Osteocyte (in vitro differentiated cells): ENCODE measurements at regions not wholly inside any gene's neighbourhood (a gene's known extent, or its start where the extent isn't known, plus 50 kb on each side); places are given as distances from the start of the nearest gene placed in this dataset.
"Not testable (repeated sequence)": the region's sequence is repeated elsewhere in the genome, so short reads cannot be mapped to it uniquely, and the experiment has no call there.

Source experiments
- DNase-seq: peaks from one replicate; pipeline ENCODE4 v3.0.0; 2021; ENCODE audit warnings: mixed read lengths; ENCODE audit not compliant: unreplicated experiment; ENCODE audit errors: extremely low spot score
- H3K27ac Mint-ChIP-seq: one replicate; pipeline ENCODE4 v1.8.0; 2021; ENCODE audit warnings: mild to moderate bottlenecking, mixed read lengths; ENCODE audit not compliant: unreplicated experiment
- H3K27me3 Mint-ChIP-seq: one replicate; pipeline ENCODE4 v1.8.0; 2021; ENCODE audit warnings: mixed read lengths; ENCODE audit not compliant: unreplicated experiment
- H3K36me3 Mint-ChIP-seq: one replicate; pipeline ENCODE4 v1.8.0; 2021; ENCODE audit warnings: mixed read lengths; ENCODE audit not compliant: unreplicated experiment
- H3K4me1 Mint-ChIP-seq: one replicate; pipeline ENCODE4 v1.8.0; 2021; ENCODE audit warnings: mixed read lengths; ENCODE audit not compliant: unreplicated experiment
- H3K4me3 Mint-ChIP-seq: one replicate; pipeline ENCODE4 v1.8.0; 2021; ENCODE audit warnings: mild to moderate bottlenecking, moderate library complexity, mixed read lengths; ENCODE audit not compliant: unreplicated experiment
- H3K9me3 Mint-ChIP-seq: one replicate; pipeline ENCODE4 v1.8.0; 2021; ENCODE audit warnings: mixed read lengths; ENCODE audit not compliant: unreplicated experiment
- CTCF ChIP-seq: fragments of 200-600 bp; sonication (generic); IDR thresholded peaks from 2 replicates; pipeline ENCODE4 v1.5.0; 2021; ENCODE audit warnings: antibody characterized with exemption, mild to moderate bottlenecking, moderate library complexity

- Mint-ChIP-seq H3K27me3 (peaks cover 9% of the 10 kb centered on the region), H3K36me3 (no peaks in the 10 kb centered on the region), H3K4me3 (no peak overlapping the region), H3K4me1 (no peaks in the 10 kb centered on the region), H3K9me3 (peaks cover 7% of the 10 kb centered on the region), H3K27ac (no peak overlapping the region)
- TF ChIP-seq CTCF, result no peak
- DNase-seq, result no peak
Measured at GRCh38 chr1:69090170-69090569, 477.6 kb upstream of the LRRC7 start.

- Mint-ChIP-seq H3K4me1 (no peaks in the 10 kb centered on the region), H3K36me3 (no peaks in the 10 kb centered on the region), H3K4me3 (no peak overlapping the region), H3K27ac (no peak overlapping the region), H3K27me3 (peaks cover 11% of the 10 kb centered on the region), H3K9me3 (peaks cover 7% of the 10 kb centered on the region)
- no peak for TF ChIP-seq CTCF
- DNase-seq, result no peak
Measured at GRCh38 chr1:69090752-69091151, 477.0 kb upstream of the LRRC7 start.

- not testable (repeated sequence) for H3K27me3 Mint-ChIP-seq, H3K9me3 Mint-ChIP-seq, H3K27ac Mint-ChIP-seq, H3K4me1 Mint-ChIP-seq, DNase-seq, H3K4me3 Mint-ChIP-seq, H3K36me3 Mint-ChIP-seq
Measured at GRCh38 chr1:69102058-69102457, 465.7 kb upstream of the LRRC7 start.

- H3K4me3 Mint-ChIP-seq, result no peak overlapping the region
- no peak for TF ChIP-seq CTCF
- no peaks in the 10 kb centered on the region for H3K4me1 Mint-ChIP-seq
- DNase-seq, result no peak
- no peaks in the 10 kb centered on the region for H3K36me3 Mint-ChIP-seq
- peaks cover 10% of the 10 kb centered on the region for H3K9me3 Mint-ChIP-seq
- H3K27ac Mint-ChIP-seq, result no peak overlapping the region
- no peaks in the 10 kb centered on the region for H3K27me3 Mint-ChIP-seq
Measured at GRCh38 chr1:69103213-69103612, 464.5 kb upstream of the LRRC7 start.

GRCh38 chr1:69103705-69104385, 463.9 kb upstream of the LRRC7 start:
- Mint-ChIP-seq H3K27ac (no peak overlapping the region), H3K9me3 (peaks cover 10% of the 10 kb centered on the region), H3K4me1 (no peaks in the 10 kb centered on the region), H3K4me3 (no peak overlapping the region), H3K36me3 (no peaks in the 10 kb centered on the region), H3K27me3 (no peaks in the 10 kb centered on the region)
- TF ChIP-seq CTCF, result no peak
- DNase-seq, result no peak

GRCh38 chr1:69104894-69105293, 462.8 kb upstream of the LRRC7 start:
- H3K9me3 Mint-ChIP-seq, result peaks cover 10% of the 10 kb centered on the region
- no peak overlapping the region for H3K27ac Mint-ChIP-seq
- TF ChIP-seq CTCF, result no peak
- no peaks in the 10 kb centered on the region for H3K36me3 Mint-ChIP-seq
- H3K4me3 Mint-ChIP-seq, result no peak overlapping the region
- no peak for DNase-seq
- no peaks in the 10 kb centered on the region for H3K4me1 Mint-ChIP-seq
- H3K27me3 Mint-ChIP-seq, result no peaks in the 10 kb centered on the region
